Prostate gland (tissue), 2 donors: ENCODE measurements at regions not wholly inside any gene's neighbourhood (a gene's known extent, or its start where the extent isn't known, plus 50 kb on each side); places are given as distances from the start of the nearest gene placed in this dataset.

ENCODE experiments used
- CTCF ChIP-seq, 4 experiments: fragments of 200-600 bp in 2 of 4; fragments of 450-650 bp in 2 of 4; sonication (generic) in 2 of 4; IDR thresholded peaks; 1 replicate in 3 of 4; 2 replicates in 1 of 4; pipeline ENCODE4 v1.5.1; 2016 to 2019; ENCODE audit warnings: antibody characterized with exemption in 4 of 4, mild to moderate bottlenecking in 2 of 4, moderate library complexity in 2 of 4
- POLR2A ChIP-seq: fragments of 450-650 bp; IDR thresholded peaks from one replicate; pipeline ENCODE4 v1.6.1; 2016; ENCODE audit warnings: antibody characterized with exemption, mild to moderate bottlenecking
- POLR2AphosphoS5 ChIP-seq: sonication (generic); formaldehyde crosslinking; IDR thresholded peaks from one replicate; pipeline ENCODE4 v1.6.1; 2017; ENCODE audit warnings: antibody characterized with exemption

- TF ChIP-seq CTCF (IDR thresholded peaks at IDR 0.05) (no peak), POLR2A (no peak), POLR2AphosphoS5 (no peak)
These were observed 99.8 kb upstream of the CPNE4 start for GRCh38 chr3:132134611-132135010.
